ENCODE measurements at regions not wholly inside any gene's neighbourhood (a gene's known extent, or its start where the extent isn't known, plus 50 kb on each side); places are given as distances from the start of the nearest gene placed in this dataset.
"Not testable (repeated sequence)": the region's sequence is repeated elsewhere in the genome, so short reads cannot be mapped to it uniquely, and the experiment has no call there.

GRCh38 chr18:71038196-71038595 lies 749.4 kb downstream of the SOCS6 start:
- WGBS, 2 donors, result 66 to 79% methylated on average over 1 of the region's 1 CpG
- intact Hi-C loops (cut with DNase I), result no loop called here
- Histone ChIP-seq H3K27me3 (ENCODE audit: control insufficient read depth in 1 of 2, insufficient read depth in 2 of 2, low read length in 1 of 2) (no peaks in the 10 kb centered on the region), H3K36me3 (ENCODE audit: control insufficient read depth in 1 of 2, insufficient read depth in 2 of 2, low read length in 1 of 2) (no peaks in the 10 kb centered on the region), H3K4me1 (ENCODE audit: control insufficient read depth in 1 of 2, insufficient read depth in 2 of 2, low read length in 2 of 2) (no peaks in the 10 kb centered on the region), H3K4me3 (ENCODE audit: low read length in 2 of 2) (no peak overlapping the region), H3K9me3 (ENCODE audit: control insufficient read depth, low read length) (no peaks in the 10 kb centered on the region), H3K27ac (ENCODE audit: low read depth in 1 of 2, low read length in 2 of 2) (no peak overlapping the region)
- ATAC-seq (ENCODE audit: low FRiP score), result no peak
- no peak for DNase-seq

DNA sequence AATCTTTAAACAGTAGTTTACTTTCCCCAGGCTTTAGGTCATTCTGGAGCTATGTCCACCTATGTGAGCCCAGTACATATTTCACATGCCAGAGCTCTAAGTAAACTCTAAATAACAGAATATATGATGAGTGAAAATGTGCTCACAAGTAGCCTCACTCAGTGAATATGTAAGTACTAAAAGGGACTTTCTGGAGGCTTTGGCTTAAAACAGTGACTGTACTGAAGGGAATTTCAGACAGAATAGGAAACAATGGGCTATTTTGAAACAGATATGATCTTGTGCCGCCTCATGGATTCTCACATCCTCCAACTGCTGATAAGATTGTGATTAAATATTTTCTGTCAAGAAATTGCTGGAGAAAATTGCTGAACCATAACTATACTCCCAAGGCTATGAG lies 747.9 kb downstream of the SOCS6 start:
- no peak overlapping the region for H3K27ac ChIP-seq (ENCODE audit: low read depth in 1 of 2, low read length in 2 of 2)
- intact Hi-C loops (cut with DNase I), result no loop called here
- WGBS, 2 donors, result 12 to 19% methylated on average over 1 of the region's 1 CpG
- ATAC-seq (ENCODE audit: low FRiP score), result no peak
- no peaks in the 10 kb centered on the region for H3K36me3 ChIP-seq (ENCODE audit: control insufficient read depth in 1 of 2, insufficient read depth in 2 of 2, low read length in 1 of 2)
- H3K4me1 ChIP-seq (ENCODE audit: control insufficient read depth in 1 of 2, insufficient read depth in 2 of 2, low read length in 2 of 2), result no peaks in the 10 kb centered on the region
- no peak overlapping the region for H3K4me3 ChIP-seq (ENCODE audit: low read length in 2 of 2)
- no peaks in the 10 kb centered on the region for H3K9me3 ChIP-seq (ENCODE audit: control insufficient read depth, low read length)
- H3K27me3 ChIP-seq (ENCODE audit: control insufficient read depth in 1 of 2, insufficient read depth in 2 of 2, low read length in 1 of 2), result no peaks in the 10 kb centered on the region
- no peak for DNase-seq

DNA sequence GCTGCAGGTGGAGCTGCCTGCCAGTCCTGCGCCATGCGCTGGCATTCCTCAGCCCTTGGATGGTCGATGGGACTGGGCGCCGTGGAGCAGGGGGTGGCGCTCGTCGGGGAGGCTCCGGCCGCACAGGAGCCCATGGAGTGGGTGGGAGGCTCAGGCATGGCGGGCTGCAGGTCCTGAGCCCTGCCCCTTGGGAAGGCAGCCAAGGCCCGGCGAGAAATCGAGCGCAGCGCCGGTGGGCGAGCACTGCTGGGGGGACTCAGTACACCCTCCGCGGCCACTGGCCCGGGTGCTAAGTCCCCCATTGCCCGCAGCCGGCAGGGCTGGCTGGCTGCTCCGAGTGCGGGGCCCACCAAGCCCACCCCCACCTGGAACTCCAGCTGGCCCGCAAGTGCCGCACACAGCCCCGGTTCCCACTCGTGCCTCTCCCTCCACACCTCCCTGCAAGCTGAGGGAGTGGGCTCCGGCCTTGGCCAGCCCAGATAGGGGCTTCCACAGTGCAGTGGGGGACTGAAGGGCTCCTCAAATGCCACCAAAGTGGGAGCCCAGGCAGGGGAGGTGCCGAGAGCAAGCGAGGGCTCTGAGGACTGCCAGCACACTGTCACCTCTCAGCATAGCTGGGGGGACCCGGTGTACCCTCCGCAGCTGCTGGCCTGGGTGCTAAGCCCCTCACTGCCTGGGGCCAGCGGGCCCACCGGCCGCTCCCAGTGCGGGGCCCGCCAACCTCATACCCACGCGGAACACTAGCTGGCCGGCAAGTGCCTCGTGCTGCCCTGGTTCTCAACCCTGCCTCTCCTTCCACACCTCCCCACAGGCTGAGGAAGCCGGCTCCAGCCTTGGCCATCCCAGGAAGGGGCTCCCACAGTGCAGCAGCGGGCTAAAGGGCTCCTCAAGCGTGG lies 742.7 kb downstream of the SOCS6 start:
- H3K9me3 ChIP-seq (ENCODE audit: control insufficient read depth, low read length); ATAC-seq (ENCODE audit: low FRiP score); H3K27ac ChIP-seq (ENCODE audit: low read depth in 1 of 2, low read length in 2 of 2); intact Hi-C loops (cut with DNase I); H3K4me1 ChIP-seq (ENCODE audit: control insufficient read depth in 1 of 2, insufficient read depth in 2 of 2, low read length in 2 of 2); H3K36me3 ChIP-seq (ENCODE audit: control insufficient read depth in 1 of 2, insufficient read depth in 2 of 2, low read length in 1 of 2); H3K4me3 ChIP-seq (ENCODE audit: low read length in 2 of 2); DNase-seq; H3K27me3 ChIP-seq (ENCODE audit: control insufficient read depth in 1 of 2, insufficient read depth in 2 of 2, low read length in 1 of 2): not testable (repeated sequence)
- WGBS, 2 donors, result 95 to 96% methylated on average over 28 to 46 of the region's 46 CpGs

DNA sequence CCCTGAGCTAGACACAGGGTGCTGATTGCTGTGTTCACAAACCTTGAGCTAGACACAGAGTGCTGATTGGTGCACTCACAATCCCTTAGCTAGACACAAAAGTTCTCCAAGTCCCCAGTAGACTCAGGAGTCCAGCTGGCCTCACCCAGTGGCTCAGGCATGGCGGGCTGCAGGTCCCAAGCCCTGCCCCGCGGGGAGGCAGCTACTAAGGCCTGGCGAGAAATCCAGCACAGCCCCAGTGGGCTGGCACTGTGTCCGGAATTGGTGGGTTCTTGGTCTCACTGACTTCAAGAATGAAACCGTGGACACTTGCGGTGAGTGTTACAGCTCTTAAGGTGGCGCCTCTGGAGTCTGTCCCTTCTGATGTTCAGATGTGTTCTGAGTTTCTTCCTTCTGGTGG lies 741.2 kb downstream of the SOCS6 start:
- H3K27me3 ChIP-seq (ENCODE audit: control insufficient read depth in 1 of 2, insufficient read depth in 2 of 2, low read length in 1 of 2); H3K4me3 ChIP-seq (ENCODE audit: low read length in 2 of 2); H3K36me3 ChIP-seq (ENCODE audit: control insufficient read depth in 1 of 2, insufficient read depth in 2 of 2, low read length in 1 of 2); H3K4me1 ChIP-seq (ENCODE audit: control insufficient read depth in 1 of 2, insufficient read depth in 2 of 2, low read length in 2 of 2); H3K9me3 ChIP-seq (ENCODE audit: control insufficient read depth, low read length); DNase-seq; ATAC-seq (ENCODE audit: low FRiP score); H3K27ac ChIP-seq (ENCODE audit: low read depth in 1 of 2, low read length in 2 of 2); intact Hi-C loops (cut with DNase I): not testable (repeated sequence)
- 98 to 99% methylated on average over 8 of the region's 8 CpGs for WGBS, 2 donors

GRCh38 chr18:71028285-71028762 lies 739.5 kb downstream of the SOCS6 start:
- H3K36me3 ChIP-seq (ENCODE audit: control insufficient read depth in 1 of 2, insufficient read depth in 2 of 2, low read length in 1 of 2), result no peaks in the 10 kb centered on the region
- H3K27ac ChIP-seq (ENCODE audit: low read depth in 1 of 2, low read length in 2 of 2), result no peak overlapping the region
- peaks cover 2% of the 10 kb centered on the region for H3K9me3 ChIP-seq (ENCODE audit: control insufficient read depth, low read length)
- no peak for ATAC-seq (ENCODE audit: low FRiP score)
- no peak for DNase-seq
- no peaks in the 10 kb centered on the region for H3K4me1 ChIP-seq (ENCODE audit: control insufficient read depth in 1 of 2, insufficient read depth in 2 of 2, low read length in 2 of 2)
- no peaks in the 10 kb centered on the region for H3K27me3 ChIP-seq (ENCODE audit: control insufficient read depth in 1 of 2, insufficient read depth in 2 of 2, low read length in 1 of 2)
- no peak overlapping the region for H3K4me3 ChIP-seq (ENCODE audit: low read length in 2 of 2)
- intact Hi-C loops (cut with DNase I), result no loop called here
- 79 to 83% methylated on average over 15 to 19 of the region's 19 CpGs for WGBS, 2 donors

DNA sequence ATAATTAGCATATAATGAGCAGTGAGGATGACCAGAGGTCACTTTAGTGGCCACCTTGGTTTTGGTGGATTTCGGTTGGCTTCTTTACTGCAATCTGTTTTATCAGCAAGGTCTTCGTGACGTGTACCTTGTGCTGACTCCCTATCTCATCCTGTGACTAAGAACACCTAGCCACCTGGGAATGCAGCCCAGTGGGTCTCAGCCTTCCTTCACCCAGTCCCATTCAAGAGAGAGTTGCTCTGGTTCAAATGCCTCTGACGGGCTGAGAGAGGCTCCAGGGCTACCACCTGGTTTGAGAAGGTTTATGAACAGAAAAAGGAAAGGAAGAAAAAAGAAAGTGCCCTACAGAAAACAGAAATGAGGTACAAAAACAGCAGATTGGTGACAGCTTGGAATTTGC lies 738.7 kb downstream of the SOCS6 start:
- no peaks in the 10 kb centered on the region for H3K36me3 ChIP-seq (ENCODE audit: control insufficient read depth in 1 of 2, insufficient read depth in 2 of 2, low read length in 1 of 2)
- peaks cover 2% of the 10 kb centered on the region for H3K9me3 ChIP-seq (ENCODE audit: control insufficient read depth, low read length)
- H3K4me1 ChIP-seq (ENCODE audit: control insufficient read depth in 1 of 2, insufficient read depth in 2 of 2, low read length in 2 of 2), result no peaks in the 10 kb centered on the region
- intact Hi-C loops (cut with DNase I), result no loop called here
- H3K4me3 ChIP-seq (ENCODE audit: low read length in 2 of 2), result no peak overlapping the region
- DNase-seq (no peak), ATAC-seq (ENCODE audit: low FRiP score) (no peak)
- WGBS, 2 donors, result 95 to 96% methylated on average over 4 of the region's 4 CpGs
- no peak overlapping the region for H3K27ac ChIP-seq (ENCODE audit: low read depth in 1 of 2, low read length in 2 of 2)
- no peaks in the 10 kb centered on the region for H3K27me3 ChIP-seq (ENCODE audit: control insufficient read depth in 1 of 2, insufficient read depth in 2 of 2, low read length in 1 of 2)

- no peak for DNase-seq
- intact Hi-C loops (cut with DNase I), result no loop called here
- no peak overlapping the region for H3K27ac ChIP-seq (ENCODE audit: low read depth in 1 of 2, low read length in 2 of 2)
- peaks cover 2% of the 10 kb centered on the region for H3K9me3 ChIP-seq (ENCODE audit: control insufficient read depth, low read length)
- no peak for ATAC-seq (ENCODE audit: low FRiP score)
- no peaks in the 10 kb centered on the region for H3K4me1 ChIP-seq (ENCODE audit: control insufficient read depth in 1 of 2, insufficient read depth in 2 of 2, low read length in 2 of 2)
- H3K36me3 ChIP-seq (ENCODE audit: control insufficient read depth in 1 of 2, insufficient read depth in 2 of 2, low read length in 1 of 2), result no peaks in the 10 kb centered on the region
- no peaks in the 10 kb centered on the region for H3K27me3 ChIP-seq (ENCODE audit: control insufficient read depth in 1 of 2, insufficient read depth in 2 of 2, low read length in 1 of 2)
- WGBS, 2 donors, result 89 to 92% methylated on average over 6 of the region's 6 CpGs
- no peak overlapping the region for H3K4me3 ChIP-seq (ENCODE audit: low read length in 2 of 2)
Measured at GRCh38 chr18:71025505-71026225, 736.8 kb downstream of the SOCS6 start.

DNA sequence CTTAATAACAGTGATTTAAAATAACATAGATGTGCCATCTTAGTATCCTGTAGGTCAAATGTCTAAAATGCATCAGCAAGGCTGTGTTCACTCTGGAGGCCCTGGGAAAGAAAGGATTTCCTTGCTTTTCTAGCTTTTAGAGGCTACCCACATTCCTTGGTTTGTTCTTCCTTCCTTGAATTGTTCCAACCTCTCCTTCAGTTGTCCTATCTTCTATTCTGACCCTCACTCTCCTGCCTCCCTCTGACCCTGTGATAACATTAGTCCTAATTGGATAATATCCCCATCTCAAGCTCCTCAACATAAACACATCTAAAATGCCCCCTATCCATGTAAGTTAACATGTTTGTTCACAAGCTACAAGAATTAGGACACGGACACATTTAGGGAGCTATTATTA lies 733.5 kb downstream of the SOCS6 start:
- ATAC-seq (ENCODE audit: low FRiP score), result no peak
- no peaks in the 10 kb centered on the region for H3K27me3 ChIP-seq (ENCODE audit: control insufficient read depth in 1 of 2, insufficient read depth in 2 of 2, low read length in 1 of 2)
- WGBS, 2 donors, result 89 to 93% methylated on average over 1 of the region's 1 CpG

GRCh38 chr18:71021030-71021362 lies 732.2 kb downstream of the SOCS6 start:
- DNase-seq, result no peak
- Histone ChIP-seq H3K27me3 (ENCODE audit: control insufficient read depth in 1 of 2, insufficient read depth in 2 of 2, low read length in 1 of 2) (no peaks in the 10 kb centered on the region), H3K27ac (ENCODE audit: low read depth in 1 of 2, low read length in 2 of 2) (no peak overlapping the region), H3K4me3 (ENCODE audit: low read length in 2 of 2) (no peak overlapping the region), H3K4me1 (ENCODE audit: control insufficient read depth in 1 of 2, insufficient read depth in 2 of 2, low read length in 2 of 2) (no peaks in the 10 kb centered on the region), H3K36me3 (ENCODE audit: control insufficient read depth in 1 of 2, insufficient read depth in 2 of 2, low read length in 1 of 2) (no peaks in the 10 kb centered on the region), H3K9me3 (ENCODE audit: control insufficient read depth, low read length) (no peaks in the 10 kb centered on the region)
- intact Hi-C loops (cut with DNase I), result no loop called here
- no peak for ATAC-seq (ENCODE audit: low FRiP score)
- 97 to 100% methylated on average over 2 of the region's 2 CpGs for WGBS, 2 donors

More for the DNA sequence above, 733.5 kb downstream of the SOCS6 start:
- Histone ChIP-seq H3K36me3 (ENCODE audit: control insufficient read depth in 1 of 2, insufficient read depth in 2 of 2, low read length in 1 of 2) (no peaks in the 10 kb centered on the region), H3K4me3 (ENCODE audit: low read length in 2 of 2) (no peak overlapping the region), H3K4me1 (ENCODE audit: control insufficient read depth in 1 of 2, insufficient read depth in 2 of 2, low read length in 2 of 2) (no peaks in the 10 kb centered on the region), H3K27ac (ENCODE audit: low read depth in 1 of 2, low read length in 2 of 2) (no peak overlapping the region), H3K9me3 (ENCODE audit: control insufficient read depth, low read length) (no peaks in the 10 kb centered on the region)
- no peak for DNase-seq
- intact Hi-C loops (cut with DNase I), result no loop called here

All from aorta (tissue), 5 donors.